Retinal pigment epithelial cell (primary cell): ENCODE measurements at regions not wholly inside any gene's neighbourhood (a gene's known extent, or its start where the extent isn't known, plus 50 kb on each side); places are given as distances from the start of the nearest gene placed in this dataset.

ENCODE experiments used
- DNase-seq: peaks from one replicate; pipeline ENCODE4 v3.0.0-alpha.2; 2010; ENCODE audit warnings: low read depth
- H3K4me3 ChIP-seq: 2 replicates; pipeline ENCODE4 v1.5.1; 2011; ENCODE audit warnings: mild to moderate bottlenecking, low read length, control low read depth, moderate library complexity
- CTCF ChIP-seq: conservative IDR thresholded peaks from 2 replicates; pipeline ENCODE4 v1.5.1; 2011; ENCODE audit warnings: low read depth, low read length, control low read depth, inconsistent platforms

GRCh38 chr6:159110748-159111147 lies 58.5 kb upstream of the FNDC1 start:
- TF ChIP-seq CTCF, result no peak
- H3K4me3 ChIP-seq, result no peak overlapping the region
- no peak for DNase-seq

DNA sequence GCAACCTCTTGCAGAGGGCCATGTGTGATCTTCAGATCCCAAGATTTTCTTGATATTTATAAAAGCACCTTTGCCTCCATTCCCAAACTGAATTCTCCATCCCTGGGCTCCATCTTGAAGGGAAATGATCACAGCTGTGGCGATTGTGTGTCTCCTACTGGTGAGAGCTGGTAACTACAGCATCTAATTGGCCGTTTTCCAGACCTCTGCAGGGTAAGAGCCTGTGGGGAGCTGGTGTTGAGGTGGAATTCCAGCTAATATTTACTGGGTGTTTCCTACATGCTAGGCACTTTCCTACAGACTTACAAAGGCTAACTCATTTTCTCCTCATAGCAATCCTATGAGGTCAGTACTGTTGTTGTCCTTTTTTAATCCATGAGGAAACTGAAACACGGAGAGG lies 59.2 kb upstream of the FNDC1 start:
- peak; percentile 74 for TF ChIP-seq CTCF
- H3K4me3 ChIP-seq, result no peak overlapping the region
- peak; percentile 16 for DNase-seq

DNA sequence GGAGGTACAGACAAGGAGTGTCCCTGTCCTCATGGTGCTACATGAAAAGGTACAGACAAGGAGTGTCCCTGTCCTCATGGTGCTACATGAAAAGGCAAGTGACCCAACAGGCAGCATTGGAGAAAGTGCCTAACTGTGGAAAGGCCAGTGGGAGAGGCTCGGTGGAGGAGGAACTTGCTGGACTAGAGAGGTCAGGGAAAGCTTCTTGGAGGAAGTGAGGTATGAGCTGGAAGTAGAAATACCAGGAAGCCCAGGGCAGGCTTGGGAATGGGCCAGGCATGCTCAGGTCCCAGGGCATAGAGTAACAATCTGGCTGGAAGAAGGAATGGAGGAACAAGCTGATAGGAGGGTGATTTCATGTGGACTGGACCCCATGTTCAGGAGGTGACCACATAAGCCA lies 59.8 kb upstream of the FNDC1 start:
- TF ChIP-seq CTCF, result no peak
- DNase-seq, result no peak
- H3K4me3 ChIP-seq, result no peak overlapping the region

DNA sequence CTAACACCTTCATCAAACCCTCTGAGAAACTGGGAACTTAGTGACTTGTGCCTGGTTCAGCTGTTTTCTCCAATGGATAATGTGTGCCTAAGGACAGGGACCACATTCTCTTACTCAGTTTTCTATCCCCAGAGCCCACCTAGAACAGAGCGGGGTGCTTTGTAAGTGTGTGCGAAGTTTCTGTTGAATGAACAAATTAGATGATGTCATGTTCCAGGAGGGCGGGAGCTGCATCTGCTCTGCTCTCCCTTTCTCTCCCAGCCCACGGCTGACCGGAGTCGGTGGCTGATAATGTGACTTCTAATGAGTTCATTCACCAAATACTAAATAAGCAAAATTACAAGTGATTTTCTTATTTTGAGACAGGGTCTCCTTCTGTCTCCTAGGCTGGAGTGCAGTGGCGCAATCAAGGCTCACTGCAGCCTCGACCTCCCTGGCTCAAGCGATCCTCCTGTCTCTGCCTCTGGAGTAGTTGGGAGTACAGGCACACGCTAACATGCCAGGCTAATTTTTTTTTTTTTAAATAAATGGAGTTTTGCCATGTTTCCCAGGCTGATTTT lies 60.7 kb upstream of the FNDC1 start:
- H3K4me3 ChIP-seq, result no peak overlapping the region
- TF ChIP-seq CTCF, result no peak
- no peak for DNase-seq

DNA sequence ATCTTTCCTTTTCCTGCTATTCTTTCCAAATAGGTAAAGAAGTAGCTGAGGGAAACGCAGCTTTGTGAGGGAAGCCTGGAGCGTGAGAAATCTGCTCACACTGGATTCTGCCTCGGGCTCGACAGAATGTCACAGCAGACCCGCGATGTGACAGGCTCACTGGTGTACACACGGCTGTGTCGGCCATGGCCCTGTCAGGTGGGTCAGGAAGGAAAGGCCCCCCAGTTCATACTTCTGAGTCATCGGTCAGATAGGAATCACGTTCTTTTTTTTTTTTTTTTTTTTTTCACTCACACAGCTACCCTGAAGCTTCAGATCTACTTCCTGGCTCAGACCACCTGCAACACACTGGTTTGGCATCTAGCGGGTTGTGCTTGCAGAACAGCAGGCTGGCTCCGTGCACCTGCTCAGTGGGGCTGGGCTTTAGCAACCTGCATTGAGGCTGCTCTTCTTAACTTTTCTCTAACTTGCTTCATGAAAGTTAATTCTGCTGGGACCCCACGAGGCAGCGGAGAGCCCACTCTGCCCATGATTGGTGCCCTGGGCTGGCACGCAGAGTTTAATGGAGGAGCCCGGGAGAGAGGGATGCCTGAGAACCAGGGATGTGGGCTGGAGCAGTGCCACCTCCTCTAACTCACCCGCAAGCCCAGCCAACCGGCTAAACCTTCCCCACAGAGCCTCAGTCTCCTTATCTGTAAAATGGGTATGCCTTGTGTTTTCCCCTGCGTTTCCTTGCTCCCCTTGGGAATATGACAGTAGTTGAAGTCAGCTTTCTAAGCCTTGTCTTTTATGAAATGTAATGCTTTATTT lies 61.5 kb upstream of the FNDC1 start:
- DNase-seq, result no peak
- TF ChIP-seq CTCF, result no peak
- no peak overlapping the region for H3K4me3 ChIP-seq

DNA sequence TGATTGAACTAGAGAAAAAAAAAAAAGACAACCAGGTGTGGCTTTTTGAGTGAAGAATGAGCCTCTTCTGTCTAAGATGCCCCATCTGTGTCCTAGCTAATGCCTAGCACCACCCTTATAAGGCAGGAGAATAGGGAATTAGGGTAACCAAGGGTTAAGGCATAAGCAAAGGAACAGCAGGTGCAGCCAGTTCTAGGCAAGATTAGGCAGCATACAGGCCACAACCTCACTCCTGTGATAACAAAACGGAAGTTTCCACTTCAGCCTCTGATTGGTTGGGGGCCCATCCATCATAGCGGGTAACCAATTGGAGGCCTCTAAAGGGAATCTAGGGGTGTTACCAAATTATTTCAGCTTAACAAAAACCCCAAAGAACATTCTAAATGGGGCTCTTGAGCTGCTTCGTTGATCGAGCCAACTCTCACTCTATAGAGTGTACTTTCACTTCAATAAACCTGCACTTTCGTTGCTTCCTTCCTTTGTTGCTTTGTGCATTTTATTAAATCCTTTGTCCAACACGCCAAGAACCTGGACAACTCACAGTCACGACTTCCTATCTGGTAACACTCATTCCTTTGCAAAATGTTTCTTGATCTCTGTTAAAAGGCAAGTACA lies 61.9 kb upstream of the TAGAP start:
- no peak for DNase-seq
- no peak for TF ChIP-seq CTCF
- H3K4me3 ChIP-seq, result no peak overlapping the region

- DNase-seq, result no peak
- no peak overlapping the region for H3K4me3 ChIP-seq
- no peak for TF ChIP-seq CTCF
These were observed 60.9 kb upstream of the TAGAP start for GRCh38 chr6:159105716-159106115.
